IPS DF 4.7 (cell line): ENCODE measurements at regions not wholly inside any gene's neighbourhood (a gene's known extent, or its start where the extent isn't known, plus 50 kb on each side); places are given as distances from the start of the nearest gene placed in this dataset.

ENCODE experiments used
- DNase-seq: peaks from one replicate; pipeline ENCODE4 v3.0.0-alpha.2; 2013; ENCODE audit warnings: low spot score; ENCODE audit errors: extremely low read depth

DNA sequence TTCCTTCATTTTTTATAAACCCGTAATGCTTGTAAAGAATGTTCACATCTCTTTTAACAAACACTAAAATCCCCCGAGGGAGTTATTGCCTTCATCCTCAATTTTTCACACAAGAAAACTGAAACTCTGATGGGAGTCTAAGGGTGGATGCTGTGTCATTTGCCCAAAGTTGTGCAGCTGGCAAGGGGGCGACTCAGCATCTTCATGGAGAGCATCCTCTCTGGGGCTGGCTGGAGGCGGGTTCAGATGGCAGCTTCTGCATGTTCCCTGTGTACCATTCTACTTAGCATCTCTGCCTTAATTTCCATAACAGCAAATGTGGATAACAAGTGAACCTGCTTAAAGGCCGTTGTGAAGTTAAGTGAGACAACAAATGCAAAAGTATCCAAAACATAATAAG is 256.4 kb downstream of the IRS2 start:
- DNase-seq = no peak

DNA sequence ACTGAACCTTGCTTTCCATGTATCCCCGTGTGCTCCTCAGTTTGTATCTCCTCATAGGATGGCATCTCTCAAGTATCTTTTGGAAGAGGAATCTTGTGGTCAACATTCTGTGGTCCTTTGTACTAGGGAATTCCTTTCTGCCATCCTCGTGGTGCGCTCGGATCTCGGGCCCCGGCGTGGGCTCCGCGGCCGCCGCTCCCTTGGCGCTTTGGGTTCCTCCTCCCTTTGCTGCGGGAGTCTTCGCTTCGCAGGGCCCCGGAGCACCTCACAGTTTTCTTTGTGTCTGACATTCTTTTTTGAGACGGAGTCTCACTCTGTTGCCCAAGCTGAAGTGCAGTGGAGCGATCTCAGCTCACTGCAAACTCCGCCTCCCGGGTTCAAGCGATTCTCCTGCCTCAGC is 264.7 kb downstream of the IRS2 start:
- DNase-seq = no peak

DNA sequence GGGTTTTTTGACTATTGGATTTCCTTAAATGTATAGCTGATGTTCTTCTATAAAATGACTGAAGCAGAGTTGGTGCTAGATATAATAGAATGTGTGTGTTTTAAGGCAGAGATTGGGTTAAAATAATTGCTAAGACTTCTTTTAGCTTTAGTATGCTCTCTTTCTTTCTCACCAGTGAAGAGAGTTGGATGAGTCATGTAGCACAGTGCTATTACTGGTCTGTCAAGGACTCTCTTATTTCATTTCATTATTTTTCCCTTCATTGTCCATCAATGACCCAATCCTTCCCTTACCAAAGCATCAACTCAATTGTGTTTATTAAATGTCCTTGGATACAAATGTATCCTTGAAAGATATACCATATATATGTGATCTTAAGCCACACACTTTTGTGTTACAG is 268.9 kb downstream of the IRS2 start:
- DNase-seq = no peak

DNA sequence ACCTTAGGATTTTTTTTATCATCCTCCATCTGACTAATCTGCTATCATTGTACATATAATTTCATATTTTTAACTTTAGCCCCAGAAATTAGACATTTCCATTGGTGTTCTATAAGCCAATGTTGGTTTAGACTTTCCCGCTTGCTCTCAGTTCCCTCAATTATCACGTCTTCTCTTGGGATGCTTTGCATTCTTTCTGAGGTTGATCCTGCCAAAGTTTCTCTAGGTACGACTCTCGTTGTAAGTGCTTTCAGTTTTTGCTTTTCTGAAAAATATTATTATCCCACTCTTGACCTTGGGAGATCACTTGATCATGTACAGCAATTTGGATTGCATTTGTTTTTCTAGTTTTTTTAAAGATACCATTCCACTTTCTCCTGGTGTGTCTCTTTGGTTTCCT is 270.2 kb downstream of the IRS2 start:
- DNase-seq = no peak

DNA sequence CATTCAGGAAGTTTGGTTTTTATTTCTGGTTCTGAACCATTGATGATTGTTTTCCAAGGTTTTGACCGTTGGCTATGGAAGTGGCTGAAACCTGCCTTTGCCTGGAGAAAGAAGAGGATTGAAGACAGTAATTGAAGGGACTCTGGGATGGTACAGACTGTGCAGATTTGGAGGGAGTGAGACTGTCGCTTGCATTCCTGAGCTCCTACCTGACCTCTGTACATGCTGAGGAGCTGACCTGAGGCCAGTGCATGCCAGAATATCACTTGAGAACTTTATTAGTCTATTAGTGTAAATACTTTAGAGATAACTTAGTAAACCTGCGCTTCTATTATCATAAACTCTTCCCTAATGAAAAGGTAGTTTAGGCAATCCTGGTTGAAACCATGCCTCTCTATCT is 276.4 kb downstream of the IRS2 start:
- DNase-seq = no peak

DNA sequence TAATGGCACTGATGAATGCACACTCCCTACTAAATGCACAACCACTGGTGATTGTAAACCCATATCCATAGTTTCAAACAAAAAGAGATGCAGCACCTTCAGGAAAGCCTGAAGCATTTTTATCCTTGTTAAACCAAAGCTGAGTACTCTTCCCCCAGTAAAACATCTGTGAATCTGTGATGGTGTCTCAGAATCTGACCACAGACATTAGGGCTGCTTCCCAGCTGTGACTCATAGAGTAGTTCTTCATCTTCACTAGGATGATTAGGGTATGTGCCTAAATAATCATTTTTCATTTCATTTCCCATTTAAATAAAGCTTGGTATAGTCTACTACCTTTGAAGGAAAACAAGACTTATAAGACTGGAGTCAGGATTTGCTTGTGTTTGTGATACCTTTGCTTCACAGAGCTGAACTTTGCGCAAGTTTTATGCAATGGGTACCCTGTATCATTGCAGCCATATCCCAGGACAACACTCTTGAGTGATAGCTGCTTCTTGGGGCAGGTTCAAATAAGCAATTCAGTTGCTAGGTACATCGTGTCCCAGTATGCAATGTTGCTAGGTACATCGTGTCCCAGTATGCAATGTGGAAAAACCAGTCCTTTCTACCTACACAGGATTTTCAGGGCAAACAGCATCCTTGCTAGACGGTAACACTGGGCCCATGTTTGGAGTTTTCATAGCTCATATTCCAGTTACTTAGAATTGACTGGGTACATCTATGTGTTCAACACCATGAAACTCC is 277.1 kb downstream of the IRS2 start:
- no peak for DNase-seq

DNA sequence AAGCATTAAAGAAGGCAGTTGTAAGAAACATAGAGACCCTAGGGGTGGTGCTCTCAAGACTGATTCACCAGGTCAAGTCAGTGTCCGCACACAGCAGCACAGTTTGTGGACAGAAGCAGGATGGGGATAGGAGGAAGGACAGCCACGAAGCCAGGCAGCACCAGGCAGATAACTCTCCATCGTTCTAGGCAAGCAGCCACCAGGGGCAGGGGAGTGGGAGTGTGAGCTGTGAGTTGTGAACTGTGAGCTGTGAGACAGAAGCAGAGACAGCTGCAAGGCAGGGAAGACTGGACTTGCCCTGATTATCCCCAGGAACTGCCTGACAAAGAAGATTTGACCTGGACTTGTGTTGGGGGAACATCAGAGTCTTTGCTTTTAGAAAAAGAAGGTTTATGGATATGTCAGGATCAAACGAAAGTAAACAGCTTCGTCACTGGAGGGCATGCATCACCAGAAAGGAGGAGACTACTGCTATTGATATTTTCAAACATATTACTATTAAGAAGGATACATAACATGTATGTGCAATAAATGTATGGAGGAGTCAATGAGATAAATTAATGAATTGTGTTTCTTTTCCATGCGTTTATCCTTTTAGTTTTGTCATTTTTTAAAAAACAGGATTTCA is 286.1 kb downstream of the IRS2 start:
- DNase-seq = no peak

DNA sequence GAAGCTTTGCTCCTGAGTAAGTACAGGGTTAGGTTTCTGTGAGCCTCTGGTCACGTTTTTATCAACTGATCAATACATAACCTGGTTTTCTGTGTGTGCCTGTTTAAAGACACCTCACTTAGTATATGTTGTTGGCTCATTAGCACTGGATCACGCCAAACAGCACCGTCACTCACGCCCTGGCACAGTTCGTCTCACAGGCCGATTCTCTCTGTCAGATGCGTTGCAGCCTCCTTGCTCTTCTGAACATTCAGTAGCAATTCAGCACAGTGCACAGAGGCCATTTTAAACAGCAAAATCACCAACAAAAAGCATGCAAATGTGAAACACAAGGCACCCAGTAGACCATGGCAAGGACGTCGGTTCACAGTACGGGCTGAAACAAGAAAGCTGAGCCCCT is 288.5 kb downstream of the IRS2 start:
- no peak for DNase-seq

DNA sequence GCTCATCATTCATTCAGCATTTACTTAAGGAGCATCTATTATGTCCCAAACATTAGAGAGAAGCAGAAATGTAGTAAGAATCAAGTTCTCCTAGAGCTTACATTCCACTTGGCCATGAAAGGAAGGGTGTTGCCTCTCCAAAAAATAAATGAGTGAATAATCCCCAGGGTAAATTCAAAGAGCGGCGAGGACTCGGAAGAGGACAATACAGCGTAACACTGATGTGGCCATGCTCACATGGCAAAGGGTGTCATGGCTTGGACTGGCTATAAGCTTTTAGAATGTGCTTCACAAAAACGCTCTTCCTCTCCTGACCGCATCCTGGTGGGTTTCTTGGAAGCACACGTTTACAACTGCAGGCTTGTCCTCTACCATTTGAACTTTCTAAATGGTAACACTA is 290.2 kb downstream of the IRS2 start:
- DNase-seq = no peak

DNA sequence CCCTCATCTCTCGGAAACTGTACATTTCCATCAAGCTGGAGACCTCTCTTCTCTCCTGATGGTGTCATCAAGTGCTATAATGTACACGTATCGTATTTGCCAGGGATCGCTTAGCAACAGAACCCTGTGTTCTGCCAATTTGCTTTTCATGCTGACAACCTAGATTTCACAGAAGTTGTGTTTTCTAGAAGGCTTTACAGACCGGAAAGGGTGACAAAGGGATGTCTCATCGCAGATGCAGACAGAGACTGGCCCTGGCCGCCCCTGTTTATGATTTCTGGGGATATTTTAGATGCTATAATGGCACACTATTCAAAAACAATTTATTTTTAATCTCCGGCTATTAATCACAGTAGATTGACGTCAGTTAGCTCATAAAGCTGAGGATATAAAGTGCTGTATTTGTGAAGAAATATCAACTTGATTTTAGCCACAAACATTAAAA is 291.4 kb downstream of the IRS2 start:
- no peak for DNase-seq

DNA sequence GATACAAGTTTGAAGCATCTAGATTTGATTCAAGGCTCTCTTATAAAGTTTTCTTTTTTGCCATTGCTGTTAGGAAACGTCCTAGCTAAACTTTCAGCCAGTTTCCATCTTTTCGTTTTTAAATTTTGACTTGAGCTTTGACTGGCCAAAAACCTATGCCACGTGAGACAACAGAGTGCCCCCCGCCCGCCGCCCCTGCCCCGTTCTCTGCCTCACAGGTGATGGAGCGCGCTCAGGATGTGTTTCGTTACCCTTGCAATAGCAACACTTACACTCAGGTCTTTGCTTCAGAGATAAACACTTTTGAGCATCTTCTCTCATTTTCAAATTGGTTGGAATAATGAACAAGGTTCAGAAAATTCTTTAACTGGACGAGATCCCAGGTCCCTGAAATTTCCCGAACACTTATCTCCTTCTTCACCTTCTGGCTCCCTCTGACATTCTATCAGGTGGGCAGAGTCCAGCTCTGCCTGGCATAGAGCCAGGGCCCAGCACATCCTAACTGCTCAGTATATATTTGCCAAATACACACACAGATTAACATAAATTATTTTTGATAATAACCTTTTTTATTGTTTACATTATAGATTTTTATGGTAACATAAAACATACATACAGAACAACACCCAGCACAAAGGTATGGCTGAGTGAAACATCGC is 301.1 kb downstream of the IRS2 start:
- no peak for DNase-seq

DNA sequence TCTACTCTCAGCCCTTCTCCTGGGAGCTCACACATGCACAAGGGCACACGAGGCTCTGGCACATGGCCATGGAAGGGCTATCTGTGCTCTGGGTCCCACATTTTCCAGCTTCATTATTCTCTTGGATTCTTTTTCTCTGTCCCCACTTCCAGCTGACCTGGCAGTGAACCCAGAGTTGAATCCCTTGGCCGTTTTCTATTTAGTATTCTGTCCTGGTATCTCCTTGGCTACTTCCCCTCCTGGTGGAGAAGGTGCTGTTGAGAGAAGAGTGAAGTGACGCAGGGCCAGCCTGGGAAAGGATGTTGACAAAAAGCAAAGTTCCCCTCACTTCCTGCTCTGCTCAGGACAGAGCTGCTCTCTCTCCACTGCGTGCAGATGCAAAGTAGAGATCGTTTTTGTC is 303.1 kb downstream of the IRS2 start:
- DNase-seq = no peak

DNA sequence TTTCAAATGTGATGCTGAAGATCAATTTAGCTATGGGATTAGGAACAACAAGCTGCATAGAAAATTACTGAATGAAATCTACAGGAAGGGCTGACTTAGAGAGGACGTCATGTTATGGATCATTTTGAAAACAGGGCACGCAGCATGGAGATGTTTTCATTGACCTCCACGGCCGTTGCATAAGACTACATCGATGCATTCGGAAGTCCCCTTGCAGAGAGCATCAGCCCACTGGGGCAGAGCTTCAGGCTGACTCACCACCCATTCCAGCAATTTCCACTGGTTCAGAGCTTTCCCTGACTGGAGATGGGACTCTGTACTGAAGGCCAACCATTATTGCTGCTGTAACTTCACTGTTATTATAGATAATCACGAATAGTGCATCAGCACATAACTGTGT is 305.3 kb downstream of the IRS2 start:
- DNase-seq = no peak

DNA sequence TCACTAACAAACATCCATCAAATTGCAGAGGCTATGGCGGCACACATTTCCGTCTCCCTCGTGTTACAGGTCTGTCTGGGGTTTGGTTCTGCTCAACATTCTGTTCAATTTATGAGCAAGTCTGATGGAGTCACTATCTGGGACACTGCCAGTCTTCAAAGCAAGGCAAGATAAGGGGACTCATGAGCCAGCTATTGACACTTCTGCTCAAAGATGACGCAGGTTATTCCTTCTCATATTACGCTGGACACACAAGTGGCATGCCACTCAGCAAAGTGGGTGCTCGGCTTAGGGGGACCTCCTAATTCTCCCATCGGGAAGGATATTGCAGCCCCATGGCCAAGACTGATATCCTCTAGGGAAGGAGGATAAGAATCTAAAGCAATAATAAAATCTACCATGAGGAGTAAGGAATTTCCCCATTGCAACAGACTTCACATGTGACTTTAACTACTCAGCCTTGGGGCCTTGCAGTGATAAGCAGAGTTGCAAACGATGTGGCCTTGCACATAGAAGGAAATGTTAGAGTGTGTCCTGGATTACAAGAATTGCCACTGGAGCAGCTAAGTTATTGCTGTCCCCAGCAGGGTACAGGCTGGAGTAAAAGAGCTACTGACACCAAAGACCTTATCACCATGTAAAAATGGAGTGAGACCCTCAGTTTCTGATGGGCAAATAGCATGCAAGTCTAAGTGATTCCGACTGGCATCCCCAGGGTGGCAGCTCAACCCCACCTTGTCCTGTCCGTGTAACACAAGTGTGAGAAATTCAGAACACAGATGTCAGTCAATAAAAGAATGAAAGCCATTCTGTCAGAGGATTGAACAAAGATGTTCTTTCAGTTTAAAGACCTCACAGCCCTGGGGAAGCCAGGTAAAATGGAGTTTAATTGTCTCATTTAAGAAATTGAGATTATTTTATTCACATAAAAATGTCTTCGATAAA is 306.1 kb downstream of the IRS2 start:
- no peak for DNase-seq

DNA sequence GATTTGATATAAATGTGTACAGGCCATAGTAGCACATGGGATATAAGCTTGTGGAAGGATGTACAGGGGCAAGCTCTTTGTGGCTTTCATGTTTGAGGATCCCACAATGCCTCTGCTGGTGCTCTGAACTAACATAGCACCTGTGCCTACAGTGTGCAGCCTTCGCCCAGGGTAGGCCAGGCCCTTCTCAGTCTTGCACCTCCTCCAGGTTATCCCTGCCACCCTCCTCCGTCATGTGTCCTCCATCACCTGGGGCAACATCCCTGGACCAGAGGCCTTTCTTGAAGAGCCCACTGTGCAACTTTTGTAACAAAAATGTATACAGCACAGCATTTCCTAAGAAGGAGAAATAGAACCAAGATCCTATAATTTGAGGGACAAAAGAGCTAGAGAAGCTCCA is 306.8 kb downstream of the IRS2 start:
- no peak for DNase-seq

DNA sequence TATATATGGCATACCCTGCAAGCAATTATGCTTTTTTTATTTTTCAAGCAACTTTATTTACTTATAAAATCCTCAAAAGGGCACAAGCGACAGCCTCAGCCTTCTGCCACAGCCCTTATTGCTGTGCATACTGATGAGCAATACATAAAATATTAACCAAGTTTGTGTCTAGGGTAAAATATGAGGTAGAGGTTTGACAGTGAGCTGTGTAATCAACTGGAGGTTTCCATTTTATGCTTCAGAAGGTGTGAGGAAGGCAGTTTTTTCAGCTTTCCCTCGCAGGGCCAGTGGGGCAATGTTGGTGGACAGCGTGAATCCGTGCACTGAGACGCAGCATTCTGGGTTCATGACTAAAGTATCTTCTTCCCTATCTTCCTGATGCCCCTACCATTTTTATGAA is 310.4 kb downstream of the IRS2 start:
- no peak for DNase-seq

DNA sequence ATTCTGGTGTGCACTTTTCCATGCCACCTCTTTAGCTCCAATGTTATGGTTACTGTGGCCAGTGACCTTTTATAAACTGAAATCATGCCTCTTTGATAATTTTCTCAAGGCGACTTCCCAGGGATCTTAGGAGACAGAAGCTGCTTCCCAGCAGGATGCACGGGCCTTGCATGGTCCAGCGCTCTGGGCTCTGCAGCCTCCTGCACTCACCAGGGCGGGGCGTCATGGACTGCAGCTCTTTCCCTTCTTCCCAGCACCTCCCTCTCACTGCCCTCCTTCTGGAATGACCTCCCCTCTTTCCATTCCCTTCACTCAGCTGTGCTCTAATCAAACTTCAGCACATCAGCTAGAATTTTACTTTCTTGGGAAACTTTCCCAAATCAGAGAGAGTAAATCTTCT is 318.3 kb downstream of the IRS2 start:
- no peak for DNase-seq

DNA sequence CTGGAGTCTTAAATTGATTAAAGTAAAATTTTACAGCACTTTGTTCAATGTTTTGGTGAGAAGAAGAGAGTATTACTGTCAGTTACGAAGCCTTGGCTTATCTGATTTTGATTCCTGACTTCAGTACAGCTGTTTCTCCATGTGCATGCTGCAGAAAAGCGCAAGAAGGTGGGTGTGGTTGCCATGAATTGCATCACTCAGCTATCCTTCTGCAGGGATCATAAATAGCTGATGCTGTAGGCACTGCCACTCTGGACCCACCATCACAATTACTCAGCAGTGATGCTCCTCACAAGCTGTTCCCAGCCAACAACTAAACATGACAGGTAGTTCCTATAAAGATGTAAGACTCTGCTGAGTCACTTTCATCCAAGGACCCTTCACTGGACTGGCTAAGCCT is 321.2 kb downstream of the IRS2 start:
- no peak for DNase-seq

DNA sequence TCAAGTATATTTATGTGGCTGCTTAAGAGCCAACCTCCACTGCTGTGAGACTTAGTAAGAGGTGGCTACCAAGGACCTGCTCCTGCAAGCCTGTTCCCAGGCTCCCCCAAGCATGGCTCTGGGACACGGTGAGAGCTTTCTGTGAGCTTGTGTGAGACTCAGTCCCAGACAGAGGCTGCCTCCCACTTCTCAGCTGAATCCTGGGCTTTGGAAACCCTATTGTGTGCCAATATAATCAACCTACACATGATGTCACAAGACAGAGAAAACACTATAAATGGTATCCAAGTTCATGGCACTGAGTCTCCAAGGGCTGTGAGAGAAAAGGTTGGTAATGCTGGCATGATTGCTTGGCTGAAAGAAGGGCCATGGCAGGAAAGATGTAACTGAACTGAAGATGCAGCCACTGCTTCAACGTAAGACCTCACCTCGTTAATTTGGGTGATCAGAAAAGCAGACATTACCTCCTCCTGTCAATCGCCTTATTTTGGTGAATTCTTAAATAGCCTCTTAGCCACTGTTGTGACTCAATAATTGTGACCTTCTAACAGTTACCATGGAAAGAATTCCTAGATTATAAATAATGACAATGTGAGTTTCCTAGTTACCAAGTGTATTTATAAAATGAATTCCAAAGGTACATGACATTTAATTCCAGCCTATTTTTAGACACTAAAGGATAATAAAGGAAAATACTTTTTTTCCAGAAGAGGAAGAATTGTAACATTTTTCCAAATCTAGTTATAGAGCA is 332.0 kb downstream of the IRS2 start:
- DNase-seq = no peak

DNA sequence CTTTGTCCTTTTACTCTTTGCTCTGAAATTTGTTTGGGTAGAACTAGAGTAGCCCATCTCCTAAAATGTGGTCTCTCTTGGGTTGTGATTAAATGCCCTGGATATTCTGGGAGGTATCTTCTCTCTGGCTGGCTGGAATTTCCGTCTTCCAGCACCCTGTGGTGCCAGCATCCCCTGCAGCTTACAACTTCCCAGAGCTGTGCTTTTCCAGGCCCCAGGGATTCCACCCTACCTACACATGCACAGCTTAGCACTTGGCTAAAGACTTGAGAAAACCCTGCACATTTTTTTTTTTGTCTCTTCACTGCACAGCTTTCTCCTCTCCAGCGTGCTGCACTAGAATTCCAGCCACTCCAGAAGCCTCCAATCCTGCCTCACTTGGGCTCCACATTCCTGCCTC is 334.7 kb downstream of the IRS2 start:
- no peak for DNase-seq

DNA sequence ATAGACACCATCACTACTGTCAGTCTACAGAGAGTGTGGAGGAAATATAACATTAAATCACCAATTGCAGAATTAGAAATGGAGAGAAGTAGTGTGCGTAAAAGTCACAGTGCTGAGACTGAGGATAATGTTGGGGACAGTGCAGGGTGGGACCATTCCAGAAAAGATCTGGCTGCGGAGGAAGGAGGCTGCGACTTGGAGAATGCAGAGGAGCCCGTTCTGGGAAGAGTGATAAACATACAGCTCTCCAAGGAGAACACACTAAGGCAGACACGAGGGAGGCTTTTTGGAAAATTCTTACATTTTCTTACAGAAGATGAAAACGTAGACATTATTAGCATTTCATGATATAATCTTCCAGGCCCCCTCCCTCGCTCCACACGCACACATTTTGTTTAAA is 337.8 kb downstream of the IRS2 start:
- DNase-seq = no peak
